ENCODE measurements at regions not wholly inside any gene's neighbourhood (a gene's known extent, or its start where the extent isn't known, plus 50 kb on each side); places are given as distances from the start of the nearest gene placed in this dataset.

DNA sequence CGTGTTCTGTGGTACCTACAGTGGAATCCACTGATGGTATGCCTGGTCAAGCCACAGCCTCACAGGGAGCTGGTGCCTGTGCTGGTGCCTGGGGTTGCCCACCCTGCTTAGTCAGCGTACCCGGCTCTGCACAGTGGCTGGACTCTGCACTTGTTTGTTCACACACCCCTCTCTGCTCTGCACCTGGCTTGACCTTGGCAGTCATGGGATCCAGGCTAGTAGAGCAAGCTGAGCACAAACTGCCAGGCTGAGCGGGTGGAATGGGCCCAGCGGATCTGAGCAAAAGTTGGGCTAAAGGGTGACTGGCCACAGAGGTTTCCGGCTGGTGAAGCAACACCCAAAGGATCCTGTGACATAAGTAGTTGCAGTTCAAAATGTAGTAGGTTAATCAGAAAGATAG, 163.5 kb downstream of the CDH19 start:
- no peak overlapping the region for H3K27ac ChIP-seq (ENCODE audit: low read depth, low read length)
- TF ChIP-seq, protein P1, sequence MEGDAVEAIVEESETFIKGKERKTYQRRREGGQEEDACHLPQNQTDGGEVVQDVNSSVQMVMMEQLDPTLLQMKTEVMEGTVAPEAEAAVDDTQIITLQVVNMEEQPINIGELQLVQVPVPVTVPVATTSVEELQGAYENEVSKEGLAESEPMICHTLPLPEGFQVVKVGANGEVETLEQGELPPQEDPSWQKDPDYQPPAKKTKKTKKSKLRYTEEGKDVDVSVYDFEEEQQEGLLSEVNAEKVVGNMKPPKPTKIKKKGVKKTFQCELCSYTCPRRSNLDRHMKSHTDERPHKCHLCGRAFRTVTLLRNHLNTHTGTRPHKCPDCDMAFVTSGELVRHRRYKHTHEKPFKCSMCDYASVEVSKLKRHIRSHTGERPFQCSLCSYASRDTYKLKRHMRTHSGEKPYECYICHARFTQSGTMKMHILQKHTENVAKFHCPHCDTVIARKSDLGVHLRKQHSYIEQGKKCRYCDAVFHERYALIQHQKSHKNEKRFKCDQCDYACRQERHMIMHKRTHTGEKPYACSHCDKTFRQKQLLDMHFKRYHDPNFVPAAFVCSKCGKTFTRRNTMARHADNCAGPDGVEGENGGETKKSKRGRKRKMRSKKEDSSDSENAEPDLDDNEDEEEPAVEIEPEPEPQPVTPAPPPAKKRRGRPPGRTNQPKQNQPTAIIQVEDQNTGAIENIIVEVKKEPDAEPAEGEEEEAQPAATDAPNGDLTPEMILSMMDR (IDR thresholded peaks at IDR 0.05; ENCODE audit: low read depth, low read length): no peak
- no peak for DNase-seq (ENCODE audit: low read depth, low spot score)
- POLR2A ChIA-PET: no interaction called here
- H3K27me3 ChIP-seq (ENCODE audit: control insufficient read depth, insufficient read depth, low read length): no peaks in the 10 kb centered on the region
- peaks cover 22% of the 10 kb centered on the region for H3K9me3 ChIP-seq (ENCODE audit: control insufficient read depth, insufficient read depth, low read length)
- CTCF ChIA-PET: no interaction called here
- H3K4me3 ChIP-seq (ENCODE audit: low read depth, low read length): no peak overlapping the region

DNA sequence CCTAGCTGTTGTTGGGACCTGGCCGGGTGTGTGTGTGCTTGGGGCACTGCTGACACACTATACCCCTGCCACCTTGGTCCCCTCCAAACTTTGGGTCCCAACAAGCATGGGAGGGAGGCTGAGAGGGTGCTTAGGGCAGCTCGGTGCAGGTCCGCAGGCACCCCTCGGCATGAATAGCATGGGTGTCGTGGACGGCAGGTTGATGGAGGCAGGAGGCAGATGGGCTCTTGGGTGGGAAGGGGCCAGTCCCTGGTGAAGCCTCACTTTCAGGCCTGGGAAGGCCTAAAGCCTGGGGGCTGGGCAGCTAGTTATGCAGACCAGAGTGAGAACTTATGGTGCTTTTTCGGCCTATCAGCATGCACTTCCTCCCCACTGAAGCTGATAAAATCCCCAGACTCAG, 164.2 kb downstream of the CDH19 start:
- no peak for DNase-seq (ENCODE audit: low read depth, low spot score)
- CTCF ChIA-PET: no interaction called here

DNA sequence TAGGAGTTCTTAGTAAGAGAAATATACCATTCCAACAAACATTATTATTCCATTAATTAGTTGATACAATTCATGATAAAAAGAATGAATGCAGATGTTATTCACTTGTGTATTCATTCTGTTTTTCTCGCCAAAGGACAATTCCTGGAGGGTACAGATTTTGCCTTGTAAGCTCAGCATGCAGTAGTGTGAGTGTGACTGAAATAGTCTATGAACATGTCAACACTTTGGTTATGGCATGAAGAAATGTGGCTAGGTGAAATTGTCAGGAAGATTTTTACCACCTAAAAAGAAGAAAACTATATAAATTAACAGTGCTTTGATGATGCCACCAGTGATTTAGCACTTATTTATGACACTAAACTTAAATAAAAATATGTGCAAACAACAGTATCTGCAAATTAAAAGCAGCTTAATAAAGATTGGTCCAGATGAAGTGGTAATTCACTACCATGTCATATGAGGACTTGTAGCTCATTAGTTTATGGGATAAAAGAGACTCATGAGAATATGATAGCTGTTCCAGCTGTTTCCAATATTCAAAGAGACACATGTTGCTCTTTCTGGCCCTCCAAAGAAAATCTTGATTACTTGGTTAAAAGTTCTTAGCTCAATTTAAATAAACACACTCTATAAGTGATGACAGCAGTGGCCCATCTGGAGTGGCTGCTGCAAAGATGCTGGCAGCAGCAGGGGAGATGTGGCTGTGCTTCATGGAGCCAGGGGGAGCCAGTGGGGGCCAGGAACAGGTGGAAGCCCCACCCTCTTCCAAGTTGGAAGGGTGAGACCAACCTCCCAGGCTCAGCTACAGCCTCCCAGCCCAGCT, 165.0 kb downstream of the CDH19 start:
- CTCF ChIA-PET: no interaction called here
- POLR2A ChIA-PET: no interaction called here

More for the DNA sequence above, 164.2 kb downstream of the CDH19 start:
- TF ChIP-seq, protein P1 (IDR thresholded peaks at IDR 0.05; ENCODE audit: low read depth, low read length): no peak
- no peak overlapping the region for H3K4me3 ChIP-seq (ENCODE audit: low read depth, low read length)
- H3K9me3 ChIP-seq (ENCODE audit: control insufficient read depth, insufficient read depth, low read length): peaks cover 21% of the 10 kb centered on the region
- no peaks in the 10 kb centered on the region for H3K27me3 ChIP-seq (ENCODE audit: control insufficient read depth, insufficient read depth, low read length)
- POLR2A ChIA-PET: no interaction called here
- no peak overlapping the region for H3K27ac ChIP-seq (ENCODE audit: low read depth, low read length)

DNA sequence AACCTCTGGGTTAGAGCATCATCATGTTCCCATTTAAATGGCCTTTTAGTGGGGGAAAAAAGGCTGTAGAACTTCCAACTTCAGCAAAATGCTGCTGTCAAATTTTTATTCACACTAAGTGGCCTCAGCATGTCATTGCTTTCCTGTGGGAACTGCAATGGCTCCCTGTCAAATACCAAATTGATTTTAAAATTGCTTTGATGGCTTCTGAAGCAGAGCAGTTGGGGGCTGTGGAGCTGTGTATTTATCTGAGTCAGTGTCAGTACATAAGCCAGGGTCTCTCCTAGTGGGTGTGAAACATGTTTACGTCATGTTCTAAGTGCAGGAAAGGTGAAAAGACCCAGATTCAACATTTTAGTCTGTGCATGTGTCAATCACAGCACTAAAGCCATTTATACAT, 171.3 kb downstream of the CDH19 start:
- Histone ChIP-seq H3K9me3 (ENCODE audit: control insufficient read depth, insufficient read depth, low read length) (peaks cover 4% of the 10 kb centered on the region; the same call in 1 of the 2 replicates), H3K27ac (ENCODE audit: low read depth, low read length) (no peak overlapping the region), H3K4me3 (ENCODE audit: low read depth, low read length) (no peak overlapping the region), H3K27me3 (ENCODE audit: control insufficient read depth, insufficient read depth, low read length) (no peaks in the 10 kb centered on the region)
- CTCF ChIA-PET: no interaction called here
- POLR2A ChIA-PET: no interaction called here
- TF ChIP-seq, protein P1 (IDR thresholded peaks at IDR 0.05; ENCODE audit: low read depth, low read length): no peak
- DNase-seq (ENCODE audit: low read depth, low spot score): no peak

More for the DNA sequence above, 165.0 kb downstream of the CDH19 start:
- DNase-seq (ENCODE audit: low read depth, low spot score): no peak
- TF ChIP-seq, protein P1 (IDR thresholded peaks at IDR 0.05; ENCODE audit: low read depth, low read length): no peak
- peaks cover 21% of the 10 kb centered on the region for H3K9me3 ChIP-seq (ENCODE audit: control insufficient read depth, insufficient read depth, low read length)
- no peak overlapping the region for H3K27ac ChIP-seq (ENCODE audit: low read depth, low read length)
- no peaks in the 10 kb centered on the region for H3K27me3 ChIP-seq (ENCODE audit: control insufficient read depth, insufficient read depth, low read length)
- no peak overlapping the region for H3K4me3 ChIP-seq (ENCODE audit: low read depth, low read length)

DNA sequence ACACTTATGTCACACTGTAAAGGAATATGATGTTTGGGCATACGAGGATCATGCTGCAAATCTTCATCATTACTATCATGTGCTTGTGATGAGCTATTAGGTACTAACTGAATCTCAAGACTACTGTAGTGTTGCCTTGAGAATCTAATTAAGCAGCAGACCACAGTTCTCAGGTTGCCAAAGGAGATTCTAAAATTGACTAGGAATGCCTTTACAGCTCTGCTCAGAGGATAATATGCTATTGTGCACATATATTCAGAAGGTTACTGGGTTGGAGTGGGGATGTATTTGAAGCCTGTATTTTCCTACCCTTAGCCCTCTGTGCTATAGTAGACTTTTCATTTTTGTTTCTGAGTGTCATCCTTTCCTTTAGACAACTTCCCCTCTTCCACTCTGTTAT, 175.1 kb downstream of the CDH19 start:
- TF ChIP-seq, protein P1 (IDR thresholded peaks at IDR 0.05; ENCODE audit: low read depth, low read length): no peak
- POLR2A ChIA-PET: no interaction called here

More for the DNA sequence above, 175.1 kb downstream of the CDH19 start:
- CTCF ChIA-PET: no interaction called here
- no peak for DNase-seq (ENCODE audit: low read depth, low spot score)
- no peak overlapping the region for H3K27ac ChIP-seq (ENCODE audit: low read depth, low read length)
- H3K9me3 ChIP-seq (ENCODE audit: control insufficient read depth, insufficient read depth, low read length): no peaks in the 10 kb centered on the region; the same call in 1 of the 2 replicates
- no peak overlapping the region for H3K4me3 ChIP-seq (ENCODE audit: low read depth, low read length)
- no peaks in the 10 kb centered on the region for H3K27me3 ChIP-seq (ENCODE audit: control insufficient read depth, insufficient read depth, low read length)

Data from AG04450 (cell line).